ENCODE measurements at regions not wholly inside any gene's neighbourhood (a gene's known extent, or its start where the extent isn't known, plus 50 kb on each side); places are given as distances from the start of the nearest gene placed in this dataset.

- Mint-ChIP-seq H3K27me3 (ENCODE audit: low read depth) (no peaks in the 10 kb centered on the region), H3K4me1 (ENCODE audit: low read depth) (peaks cover 22% of the 10 kb centered on the region), H3K4me3 (ENCODE audit: unreplicated experiment) (no peak overlapping the region), H3K27ac (ENCODE audit: unreplicated experiment) (no peak overlapping the region), H3K9me3 (ENCODE audit: low read depth) (no peaks in the 10 kb centered on the region), H3K36me3 (ENCODE audit: low read depth) (no peaks in the 10 kb centered on the region)
- TF ChIP-seq CTCF (IDR thresholded peaks at IDR 0.05) = no peak
- no peak for DNase-seq (ENCODE audit: low spot score)
These were observed 264.4 kb downstream of the HACE1 start for GRCh38 chr6:104595311-104595820.

DNA sequence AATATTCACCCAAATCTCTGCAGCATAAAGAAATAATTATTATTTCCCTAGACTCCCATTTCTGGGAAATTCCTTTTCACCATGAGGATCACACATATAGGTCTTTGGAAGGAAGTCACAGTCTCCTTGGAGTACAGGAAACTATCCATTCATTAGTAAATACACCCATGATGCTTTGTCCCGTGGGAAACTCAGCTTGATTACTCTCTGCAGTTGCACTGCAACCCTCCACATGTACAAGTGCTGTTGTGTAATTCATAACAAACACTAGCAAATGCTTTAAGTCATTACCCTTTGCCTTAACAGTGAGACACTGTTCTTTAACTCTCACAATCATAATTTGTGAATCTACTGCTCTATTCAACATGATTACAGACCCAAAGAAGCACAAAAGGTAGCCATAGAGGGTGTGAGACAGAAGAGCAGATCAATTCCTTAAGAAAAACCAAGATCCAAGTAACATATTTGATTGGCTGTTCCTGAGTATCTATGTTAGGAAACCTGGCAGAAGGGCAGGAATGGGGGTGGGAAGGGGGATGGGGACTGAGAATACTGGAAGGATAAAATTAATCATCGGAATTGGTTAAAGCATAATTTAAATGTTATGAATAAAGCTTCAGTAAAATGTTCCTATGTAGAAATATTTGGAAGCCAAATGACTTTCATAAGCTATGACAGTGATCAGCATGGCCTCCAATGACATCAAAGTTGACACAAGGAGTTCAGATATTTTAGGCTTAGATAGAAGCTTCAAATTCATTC is 268.0 kb downstream of the HACE1 start:
- peaks cover 21% of the 10 kb centered on the region for H3K4me1 Mint-ChIP-seq (ENCODE audit: low read depth)
- no peak for DNase-seq (ENCODE audit: low spot score)
- no peaks in the 10 kb centered on the region for H3K27me3 Mint-ChIP-seq (ENCODE audit: low read depth)
- H3K4me3 Mint-ChIP-seq (ENCODE audit: unreplicated experiment) = no peak overlapping the region
- no peak for TF ChIP-seq CTCF (IDR thresholded peaks at IDR 0.05)
- H3K36me3 Mint-ChIP-seq (ENCODE audit: low read depth) = no peaks in the 10 kb centered on the region
- no peak overlapping the region for H3K27ac Mint-ChIP-seq (ENCODE audit: unreplicated experiment)
- H3K9me3 Mint-ChIP-seq (ENCODE audit: low read depth) = no peaks in the 10 kb centered on the region

DNA sequence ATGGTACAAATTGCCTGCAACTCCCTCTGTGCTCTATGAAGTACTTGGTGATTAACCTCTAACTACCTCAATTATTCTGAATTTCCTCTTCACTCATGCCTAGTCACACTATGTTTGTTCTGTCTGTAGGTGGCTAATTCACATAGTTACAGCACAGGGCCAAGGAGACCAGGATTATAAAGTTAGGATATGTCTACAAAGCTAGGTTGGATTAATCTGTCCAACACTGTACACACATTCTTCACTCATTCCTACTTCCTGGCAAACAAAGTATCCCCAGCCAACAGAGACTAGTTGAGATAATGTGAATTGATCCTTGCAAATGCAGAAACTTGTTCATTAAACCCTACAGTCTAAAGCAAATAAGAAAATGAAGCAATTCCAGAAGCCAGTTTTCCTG is 269.8 kb downstream of the HACE1 start:
- Mint-ChIP-seq H3K27me3 (ENCODE audit: low read depth) (no peaks in the 10 kb centered on the region), H3K27ac (ENCODE audit: unreplicated experiment) (no peak overlapping the region), H3K9me3 (ENCODE audit: low read depth) (no peaks in the 10 kb centered on the region), H3K4me1 (ENCODE audit: low read depth) (peaks cover 21% of the 10 kb centered on the region), H3K36me3 (ENCODE audit: low read depth) (no peaks in the 10 kb centered on the region), H3K4me3 (ENCODE audit: unreplicated experiment) (no peak overlapping the region)
- DNase-seq (ENCODE audit: low spot score) = no peak
- no peak for TF ChIP-seq CTCF (IDR thresholded peaks at IDR 0.05)

- TF ChIP-seq CTCF (IDR thresholded peaks at IDR 0.05) = no peak
- Mint-ChIP-seq H3K4me1 (ENCODE audit: low read depth) (peaks cover 14% of the 10 kb centered on the region), H3K27ac (ENCODE audit: unreplicated experiment) (no peak overlapping the region), H3K4me3 (ENCODE audit: unreplicated experiment) (no peak overlapping the region), H3K27me3 (ENCODE audit: low read depth) (no peaks in the 10 kb centered on the region), H3K36me3 (ENCODE audit: low read depth) (no peaks in the 10 kb centered on the region), H3K9me3 (ENCODE audit: low read depth) (peaks cover 3% of the 10 kb centered on the region)
- no peak for DNase-seq (ENCODE audit: low spot score)
These were observed 274.1 kb downstream of the HACE1 start for GRCh38 chr6:104585646-104586045.

- peaks cover 3% of the 10 kb centered on the region for H3K9me3 Mint-ChIP-seq (ENCODE audit: low read depth)
- no peaks in the 10 kb centered on the region for H3K36me3 Mint-ChIP-seq (ENCODE audit: low read depth)
- peaks cover 16% of the 10 kb centered on the region for H3K4me1 Mint-ChIP-seq (ENCODE audit: low read depth)
- peak overlapping the region; percentile 53 for H3K27ac Mint-ChIP-seq (ENCODE audit: unreplicated experiment)
- H3K27me3 Mint-ChIP-seq (ENCODE audit: low read depth) = no peaks in the 10 kb centered on the region
- H3K4me3 Mint-ChIP-seq (ENCODE audit: unreplicated experiment) = no peak overlapping the region
- no peak for DNase-seq (ENCODE audit: low spot score)
- TF ChIP-seq CTCF (IDR thresholded peaks at IDR 0.05) = no peak
These were observed 279.3 kb downstream of the HACE1 start for GRCh38 chr6:104580452-104580851.
